ENCODE measurements at regions not wholly inside any gene's neighbourhood (a gene's known extent, or its start where the extent isn't known, plus 50 kb on each side); places are given as distances from the start of the nearest gene placed in this dataset.

DNA sequence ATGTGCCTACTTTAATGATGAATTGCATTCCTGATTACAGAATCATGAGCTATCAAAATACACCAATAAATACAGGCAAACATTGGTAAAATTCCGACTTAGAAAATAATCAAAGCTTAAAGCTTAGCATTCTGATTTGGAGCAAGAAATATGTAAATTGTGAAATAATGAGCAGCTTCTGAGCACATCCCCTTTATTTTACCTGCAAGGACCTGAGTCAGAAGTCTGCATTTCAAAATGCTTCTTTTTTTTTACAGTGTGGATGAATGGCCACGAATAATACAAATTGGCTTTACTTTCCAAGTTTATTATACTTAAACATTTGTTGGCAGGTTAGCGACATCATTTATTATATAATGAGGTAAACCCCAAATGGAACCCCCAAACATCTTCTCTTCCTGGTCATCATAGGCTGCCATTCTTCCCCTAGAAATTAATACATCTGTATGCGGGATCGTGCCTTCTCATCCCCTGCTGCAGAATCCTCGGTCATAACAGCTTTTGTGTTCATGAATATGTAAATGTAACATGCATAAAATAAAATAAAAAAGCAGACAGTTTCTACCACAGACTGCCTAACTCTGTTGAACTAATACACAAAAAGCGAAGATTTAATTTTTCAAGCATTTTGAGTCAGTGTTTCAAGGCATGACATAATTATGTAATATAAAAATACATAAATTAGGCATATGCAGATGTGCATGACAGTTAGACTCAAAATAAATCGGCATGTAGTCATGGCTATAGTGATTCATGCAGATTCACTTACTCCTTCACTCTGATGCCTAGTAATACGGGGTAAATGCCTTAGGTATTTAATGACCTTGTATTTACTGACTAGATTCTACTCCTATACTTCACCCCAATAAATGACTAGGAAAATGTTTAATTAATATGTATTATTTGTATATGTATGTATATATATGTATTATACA lies 339.7 kb downstream of the USP25 start:
- H3K36me3 Mint-ChIP-seq (ENCODE audit: unreplicated experiment) = no peaks in the 10 kb centered on the region
- H3K27ac Mint-ChIP-seq (ENCODE audit: unreplicated experiment) = no peak overlapping the region
- peaks cover 2% of the 10 kb centered on the region for H3K4me1 Mint-ChIP-seq (ENCODE audit: low read depth, unreplicated experiment)
- no peaks in the 10 kb centered on the region for H3K9me3 Mint-ChIP-seq (ENCODE audit: unreplicated experiment)
- DNase-seq = no peak
- TF ChIP-seq, protein P1, sequence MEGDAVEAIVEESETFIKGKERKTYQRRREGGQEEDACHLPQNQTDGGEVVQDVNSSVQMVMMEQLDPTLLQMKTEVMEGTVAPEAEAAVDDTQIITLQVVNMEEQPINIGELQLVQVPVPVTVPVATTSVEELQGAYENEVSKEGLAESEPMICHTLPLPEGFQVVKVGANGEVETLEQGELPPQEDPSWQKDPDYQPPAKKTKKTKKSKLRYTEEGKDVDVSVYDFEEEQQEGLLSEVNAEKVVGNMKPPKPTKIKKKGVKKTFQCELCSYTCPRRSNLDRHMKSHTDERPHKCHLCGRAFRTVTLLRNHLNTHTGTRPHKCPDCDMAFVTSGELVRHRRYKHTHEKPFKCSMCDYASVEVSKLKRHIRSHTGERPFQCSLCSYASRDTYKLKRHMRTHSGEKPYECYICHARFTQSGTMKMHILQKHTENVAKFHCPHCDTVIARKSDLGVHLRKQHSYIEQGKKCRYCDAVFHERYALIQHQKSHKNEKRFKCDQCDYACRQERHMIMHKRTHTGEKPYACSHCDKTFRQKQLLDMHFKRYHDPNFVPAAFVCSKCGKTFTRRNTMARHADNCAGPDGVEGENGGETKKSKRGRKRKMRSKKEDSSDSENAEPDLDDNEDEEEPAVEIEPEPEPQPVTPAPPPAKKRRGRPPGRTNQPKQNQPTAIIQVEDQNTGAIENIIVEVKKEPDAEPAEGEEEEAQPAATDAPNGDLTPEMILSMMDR (IDR thresholded peaks at IDR 0.05; ENCODE audit: partially characterized antibody, unreplicated experiment) = no peak
- H3K4me3 Mint-ChIP-seq (ENCODE audit: unreplicated experiment) = no peak overlapping the region
- H3K27me3 Mint-ChIP-seq (ENCODE audit: unreplicated experiment) = no peaks in the 10 kb centered on the region

DNA sequence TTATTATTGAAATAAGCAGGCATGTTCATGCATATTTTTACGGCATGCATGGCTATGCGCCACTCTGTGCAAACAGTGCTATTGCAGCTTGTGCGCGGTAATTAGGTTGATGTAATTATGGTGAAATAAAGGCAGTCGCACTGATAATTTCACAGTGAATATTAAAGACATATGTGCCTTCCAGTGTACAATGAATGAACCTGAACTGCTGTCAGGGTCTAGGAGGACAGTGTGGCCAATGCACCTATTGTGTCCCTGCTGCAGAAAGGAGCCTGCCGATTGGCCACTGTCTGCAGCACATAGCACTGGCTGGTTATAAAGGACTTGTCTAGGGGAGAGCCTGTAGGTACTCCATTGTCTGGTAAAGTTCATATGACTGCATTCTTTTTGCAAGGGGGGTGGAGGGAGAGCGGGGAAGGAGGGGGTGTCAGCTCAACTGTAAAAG lies 340.4 kb downstream of the USP25 start:
- Mint-ChIP-seq H3K27ac (ENCODE audit: unreplicated experiment) (no peak overlapping the region), H3K36me3 (ENCODE audit: unreplicated experiment) (no peaks in the 10 kb centered on the region), H3K4me1 (ENCODE audit: low read depth, unreplicated experiment) (peaks cover 2% of the 10 kb centered on the region), H3K9me3 (ENCODE audit: unreplicated experiment) (no peaks in the 10 kb centered on the region), H3K27me3 (ENCODE audit: unreplicated experiment) (no peaks in the 10 kb centered on the region), H3K4me3 (ENCODE audit: unreplicated experiment) (no peak overlapping the region)
- DNase-seq = no peak
- TF ChIP-seq, protein P1 (IDR thresholded peaks at IDR 0.05; ENCODE audit: partially characterized antibody, unreplicated experiment) = no peak

DNA sequence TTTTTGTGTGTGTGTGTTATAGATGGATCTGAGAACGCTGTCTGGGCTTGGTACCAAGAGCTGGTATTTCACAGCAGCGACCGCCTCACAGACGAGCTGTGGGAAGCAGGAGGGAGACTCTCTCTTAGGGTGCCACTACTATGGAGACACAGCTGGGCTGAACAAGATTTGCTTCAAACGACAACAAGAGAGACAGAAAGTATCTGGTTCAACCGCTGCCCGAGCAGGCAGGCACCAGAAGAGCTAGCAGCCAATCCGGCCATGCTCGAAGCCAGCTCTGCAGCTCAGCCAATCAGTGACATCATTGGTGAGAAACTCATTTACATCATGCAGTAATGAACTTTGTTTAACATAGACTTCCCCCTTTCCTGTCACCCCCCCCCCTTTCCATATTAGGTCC lies 341.3 kb downstream of the USP25 start:
- no peak overlapping the region for H3K27ac Mint-ChIP-seq (ENCODE audit: unreplicated experiment)
- H3K4me1 Mint-ChIP-seq (ENCODE audit: low read depth, unreplicated experiment) = peaks cover 2% of the 10 kb centered on the region
- no peaks in the 10 kb centered on the region for H3K27me3 Mint-ChIP-seq (ENCODE audit: unreplicated experiment)
- TF ChIP-seq, protein P1 (IDR thresholded peaks at IDR 0.05; ENCODE audit: partially characterized antibody, unreplicated experiment) = no peak
- no peaks in the 10 kb centered on the region for H3K36me3 Mint-ChIP-seq (ENCODE audit: unreplicated experiment)
- DNase-seq = no peak
- H3K4me3 Mint-ChIP-seq (ENCODE audit: unreplicated experiment) = no peak overlapping the region
- no peaks in the 10 kb centered on the region for H3K9me3 Mint-ChIP-seq (ENCODE audit: unreplicated experiment)

DNA sequence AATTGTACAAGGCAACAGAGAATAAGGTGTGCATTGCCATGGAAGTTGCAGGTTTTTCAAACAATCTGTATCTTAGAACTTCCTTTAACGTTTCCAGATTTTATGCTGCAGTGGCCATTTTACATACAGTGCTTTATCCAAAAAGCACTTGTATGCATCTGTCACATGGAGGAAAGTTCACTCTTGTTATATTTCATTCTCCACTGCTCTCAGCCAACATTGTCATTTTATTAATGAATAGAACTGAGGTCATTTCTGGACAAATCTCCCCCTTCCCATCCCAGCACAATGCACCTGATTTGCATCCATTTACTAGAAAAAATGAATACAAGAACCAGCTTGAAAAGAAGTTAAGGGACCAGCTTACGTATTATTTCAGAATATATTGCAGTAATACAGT lies 342.0 kb downstream of the USP25 start:
- Mint-ChIP-seq H3K36me3 (ENCODE audit: unreplicated experiment) (no peaks in the 10 kb centered on the region), H3K27ac (ENCODE audit: unreplicated experiment) (no peak overlapping the region), H3K27me3 (ENCODE audit: unreplicated experiment) (no peaks in the 10 kb centered on the region), H3K4me1 (ENCODE audit: low read depth, unreplicated experiment) (peaks cover 2% of the 10 kb centered on the region), H3K9me3 (ENCODE audit: unreplicated experiment) (no peaks in the 10 kb centered on the region), H3K4me3 (ENCODE audit: unreplicated experiment) (no peak overlapping the region)
- TF ChIP-seq, protein P1 (IDR thresholded peaks at IDR 0.05; ENCODE audit: partially characterized antibody, unreplicated experiment) = no peak
- no peak for DNase-seq

DNA sequence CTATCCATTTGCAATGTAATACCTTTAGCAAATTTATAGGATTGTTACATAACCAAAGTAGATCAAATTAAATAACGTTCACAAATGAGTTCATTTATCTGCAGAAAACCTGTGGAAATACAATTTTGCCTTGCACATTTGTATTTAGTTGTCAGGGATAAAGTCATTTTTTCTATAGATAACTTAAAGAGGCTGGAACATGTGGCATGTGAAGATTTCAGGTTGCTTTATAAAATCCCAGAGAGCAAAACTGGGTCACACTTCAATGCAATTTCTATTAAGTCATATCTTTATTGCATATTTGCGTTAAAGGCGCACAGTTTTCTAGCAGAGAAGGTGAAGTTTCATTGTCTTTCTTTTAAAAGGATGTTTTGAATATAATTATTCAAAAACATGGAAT lies 342.4 kb downstream of the USP25 start:
- H3K4me3 Mint-ChIP-seq (ENCODE audit: unreplicated experiment) = no peak overlapping the region
- no peaks in the 10 kb centered on the region for H3K27me3 Mint-ChIP-seq (ENCODE audit: unreplicated experiment)
- no peak for DNase-seq
- H3K9me3 Mint-ChIP-seq (ENCODE audit: unreplicated experiment) = no peaks in the 10 kb centered on the region
- no peak overlapping the region for H3K27ac Mint-ChIP-seq (ENCODE audit: unreplicated experiment)
- TF ChIP-seq, protein P1 (IDR thresholded peaks at IDR 0.05; ENCODE audit: partially characterized antibody, unreplicated experiment) = no peak
- peaks cover 2% of the 10 kb centered on the region for H3K4me1 Mint-ChIP-seq (ENCODE audit: low read depth, unreplicated experiment)
- no peaks in the 10 kb centered on the region for H3K36me3 Mint-ChIP-seq (ENCODE audit: unreplicated experiment)

Measured in glutamatergic neuron (in vitro differentiated cells).